Keratinocyte (primary cell): ENCODE measurements at regions not wholly inside any gene's neighbourhood (a gene's known extent, or its start where the extent isn't known, plus 50 kb on each side); places are given as distances from the start of the nearest gene placed in this dataset.

Experiments used
- EZH2 ChIP-seq: IDR thresholded peaks from one replicate; pipeline ENCODE4 v1.6.1; 2012; ENCODE audit warnings: inconsistent platforms, mild to moderate bottlenecking, low read length, moderate library complexity
- TF ChIP-seq, protein P1 (sequence below), 3 experiments: IDR thresholded peaks in 1 of 3; conservative IDR thresholded peaks in 1 of 3; optimal IDR thresholded peaks in 1 of 3; 2 replicates in 2 of 3; 3 replicates in 1 of 3; pipeline versions ENCODE3 to v1.5.1; 2011; ENCODE audit warnings: low read length in 3 of 3, mild to moderate bottlenecking in 3 of 3, moderate library complexity in 2 of 3, control low read depth in 1 of 3, inconsistent platforms in 1 of 3; ENCODE audit not compliant: insufficient read depth in 2 of 3; ENCODE audit errors: extremely low read depth in 1 of 3

DNA sequence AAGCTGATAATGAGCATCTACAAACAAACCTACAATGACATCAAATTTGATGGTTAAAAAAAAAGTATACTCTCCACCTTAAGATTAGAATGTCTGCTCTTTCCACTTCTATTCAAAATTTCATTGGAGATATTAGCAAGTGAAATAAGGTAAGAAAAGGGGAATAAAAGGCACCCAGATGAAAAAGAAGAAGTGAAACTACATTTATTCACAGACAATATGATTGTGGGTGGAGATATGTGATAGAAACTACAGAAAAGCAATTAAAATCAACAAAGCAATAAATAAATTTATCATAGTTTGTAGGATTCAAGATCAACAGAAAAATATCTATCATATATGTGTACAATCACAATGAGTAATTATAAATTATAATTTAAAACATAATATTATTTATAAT lies 395.1 kb upstream of the CCNH start:
- TF ChIP-seq, protein P1, sequence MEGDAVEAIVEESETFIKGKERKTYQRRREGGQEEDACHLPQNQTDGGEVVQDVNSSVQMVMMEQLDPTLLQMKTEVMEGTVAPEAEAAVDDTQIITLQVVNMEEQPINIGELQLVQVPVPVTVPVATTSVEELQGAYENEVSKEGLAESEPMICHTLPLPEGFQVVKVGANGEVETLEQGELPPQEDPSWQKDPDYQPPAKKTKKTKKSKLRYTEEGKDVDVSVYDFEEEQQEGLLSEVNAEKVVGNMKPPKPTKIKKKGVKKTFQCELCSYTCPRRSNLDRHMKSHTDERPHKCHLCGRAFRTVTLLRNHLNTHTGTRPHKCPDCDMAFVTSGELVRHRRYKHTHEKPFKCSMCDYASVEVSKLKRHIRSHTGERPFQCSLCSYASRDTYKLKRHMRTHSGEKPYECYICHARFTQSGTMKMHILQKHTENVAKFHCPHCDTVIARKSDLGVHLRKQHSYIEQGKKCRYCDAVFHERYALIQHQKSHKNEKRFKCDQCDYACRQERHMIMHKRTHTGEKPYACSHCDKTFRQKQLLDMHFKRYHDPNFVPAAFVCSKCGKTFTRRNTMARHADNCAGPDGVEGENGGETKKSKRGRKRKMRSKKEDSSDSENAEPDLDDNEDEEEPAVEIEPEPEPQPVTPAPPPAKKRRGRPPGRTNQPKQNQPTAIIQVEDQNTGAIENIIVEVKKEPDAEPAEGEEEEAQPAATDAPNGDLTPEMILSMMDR (optimal IDR thresholded peaks at IDR 0.05 in 1 of 3, IDR thresholded peaks at IDR 0.05 in 1 of 3, conservative IDR thresholded peaks at IDR 0.05 in 1 of 3; ENCODE audit: extremely low read depth in 1 of 3, insufficient read depth in 2 of 3, low read length in 3 of 3): no peak
- TF ChIP-seq EZH2: no peak
